Endothelial cell of umbilical vein (primary cell): ENCODE measurements at regions not wholly inside any gene's neighbourhood (a gene's known extent, or its start where the extent isn't known, plus 50 kb on each side); places are given as distances from the start of the nearest gene placed in this dataset.

Experiments used
- BruUV-seq: library from RNA; stranded (reverse); fragments of 400-500 nt; replicated peaks from 2 replicates; lab custom pipeline; 2021; lab: Mats Ljungman, UMichigan
- CTCF ChIA-PET: fragments of 300-600, 350-600 bp; sonication (Branson Sonifier 250); formaldehyde crosslinking; loops from one replicate; lab custom pipeline; 2021; ENCODE audit warnings: antibody characterized with exemption, inconsistent platforms; lab: Charles Lee
- POLR2A ChIA-PET: fragments of 300-600, 350-600 bp; sonication (Branson Sonifier 250); formaldehyde crosslinking; loops from one replicate; lab custom pipeline; 2021; ENCODE audit warnings: antibody characterized with exemption, inconsistent platforms; lab: Charles Lee
- DNase-seq: peaks from one replicate; pipeline ENCODE4 v3.0.0-alpha.2; 2011; ENCODE audit warnings: low read depth, low spot score
- FAIRE-seq: peaks from 2 replicates; lab custom pipeline; 2011; peaks lifted over from hg19 to GRCh38; lab: Jason Lieb, UNC
- H2AFZ ChIP-seq: 2 replicates; pipeline ENCODE4 v1.6.0; 2012; ENCODE audit warnings: low read depth, low read length, control low read depth, inconsistent platforms
- H3K27ac ChIP-seq: 2 replicates; pipeline ENCODE4 v1.5.1; 2011; ENCODE audit warnings: low read depth, mild to moderate bottlenecking, control low read depth, low read length, moderate library complexity; ENCODE audit not compliant: insufficient read depth
- H3K27me3 ChIP-seq, 2 experiments: 2 replicates each; pipeline versions ENCODE4 v1.6.0 to v1.6.1; 2011; ENCODE audit warnings: low read length in 2 of 2, mixed read lengths in 1 of 2; ENCODE audit not compliant: control insufficient read depth in 2 of 2, insufficient read depth in 2 of 2
- H3K36me3 ChIP-seq, 2 experiments: 2 replicates in 1 of 2; 3 replicates in 1 of 2; pipeline ENCODE4 v1.5.1; 2011; ENCODE audit warnings: low read length in 2 of 2, mild to moderate bottlenecking in 1 of 2, moderate library complexity in 1 of 2; ENCODE audit not compliant: control insufficient read depth in 2 of 2, insufficient read depth in 2 of 2; ENCODE audit errors: extremely low read depth in 1 of 2
- H3K4me1 ChIP-seq: 3 replicates; pipeline ENCODE4 v1.5.1; 2011; ENCODE audit warnings: mild to moderate bottlenecking, low read length; ENCODE audit not compliant: control insufficient read depth, insufficient read depth; ENCODE audit errors: extremely low read depth
- H3K4me2 ChIP-seq: 2 replicates; pipeline ENCODE4 v1.6.1; 2011; ENCODE audit warnings: low read length, control low read depth, mixed read lengths; ENCODE audit not compliant: insufficient read depth
- H3K4me3 ChIP-seq, 3 experiments: fragments of 200-600 bp in 1 of 3; sonication (generic), shearing (Covaris generic) in 1 of 3; replicated peaks in 1 of 3; 2 replicates each; pipeline ENCODE4 v1.5.1; 2011 to 2016; ENCODE audit warnings: control low read depth in 3 of 3, low read length in 3 of 3, mild to moderate bottlenecking in 2 of 3, inconsistent platforms in 1 of 3, low read depth in 1 of 3, moderate library complexity in 1 of 3; ENCODE audit not compliant: insufficient read depth in 1 of 3
- H3K79me2 ChIP-seq: 2 replicates; pipeline ENCODE4 v1.6.0; 2012; ENCODE audit warnings: low read length, inconsistent platforms; ENCODE audit not compliant: control insufficient read depth, insufficient read depth
- H3K9ac ChIP-seq: replicated peaks from 2 replicates; pipeline ENCODE3; 2011; ENCODE audit warnings: low read length, control low read depth; ENCODE audit not compliant: insufficient read depth; ENCODE audit errors: extremely low read depth
- H3K9me1 ChIP-seq: replicated peaks from 3 replicates; pipeline ENCODE4 v1.6.0; 2011; ENCODE audit warnings: mild to moderate bottlenecking, low read length; ENCODE audit not compliant: control insufficient read depth, insufficient read depth; ENCODE audit errors: extremely low read depth
- H3K9me3 ChIP-seq: replicated peaks from 2 replicates; pipeline ENCODE4 v1.5.1; 2012; ENCODE audit warnings: low read length, inconsistent platforms; ENCODE audit not compliant: control insufficient read depth, insufficient read depth
- H4K20me1 ChIP-seq: replicated peaks from 2 replicates; pipeline ENCODE3; 2011; ENCODE audit warnings: mild to moderate bottlenecking, low read length; ENCODE audit not compliant: control insufficient read depth, insufficient read depth; ENCODE audit errors: extremely low read depth
- EZH2 ChIP-seq: IDR thresholded peaks from 2 replicates; pipeline ENCODE4 v1.6.1; 2012; ENCODE audit warnings: borderline replicate concordance, low read depth, mild to moderate bottlenecking, moderate library complexity, low read length, inconsistent platforms; ENCODE audit not compliant: severe bottlenecking
- FOS ChIP-seq: IDR thresholded peaks from 2 replicates; pipeline ENCODE4 v1.6.1; 2011; ENCODE audit warnings: mild to moderate bottlenecking, low read length, moderate library complexity, borderline replicate concordance; ENCODE audit not compliant: insufficient read depth
- GATA2 ChIP-seq: IDR thresholded peaks from 2 replicates; pipeline ENCODE4 v1.7.0; 2011; ENCODE audit warnings: low read depth, mild to moderate bottlenecking, moderate library complexity, mixed read lengths, low read length; ENCODE audit not compliant: insufficient read length, insufficient read depth
- JUN ChIP-seq: IDR thresholded peaks from 2 replicates; pipeline ENCODE4 v1.6.1; 2011; ENCODE audit warnings: borderline replicate concordance, low read depth; ENCODE audit not compliant: insufficient read length, insufficient read depth
- MYC ChIP-seq: IDR thresholded peaks from one replicate; pipeline ENCODE4 v1.6.1; 2011; ENCODE audit warnings: mild to moderate bottlenecking, low read depth, low read length
- POLR2A ChIP-seq: IDR thresholded peaks from 2 replicates; pipeline ENCODE4 v1.6.1; 2012; ENCODE audit warnings: low read depth, mild to moderate bottlenecking, control low read depth, low read length
- POLR2AphosphoS5 ChIP-seq: IDR thresholded peaks from 2 replicates; pipeline ENCODE4 v1.6.1; 2012; ENCODE audit warnings: low read depth, mild to moderate bottlenecking, control low read depth, low read length, moderate library complexity; ENCODE audit not compliant: insufficient read depth
- dilution Hi-C: fragments of 300-500 bp; cut with MboI; formaldehyde crosslinking; loops from one replicate; pipeline ENCODE4 v1.15.0; 2019; ENCODE audit warnings: low sequenced_read_pairs; ENCODE audit not compliant: extremely low pct_ligation_motif_present
- intact Hi-C: fragments of 100-400 bp; cut with micrococcal nuclease; formaldehyde crosslinking; loops from one replicate; pipeline ENCODE4 v1.10.0; 2022
- TF ChIP-seq, protein P1 (sequence below), 2 donors: IDR thresholded peaks; 1 replicate in 1 of 2; 2 replicates in 1 of 2; pipeline ENCODE4 v1.5.1; 2011; ENCODE audit warnings: low read length in 2 of 2, mild to moderate bottlenecking in 2 of 2, moderate library complexity in 2 of 2, control low read depth in 1 of 2, inconsistent platforms in 1 of 2, low read depth in 1 of 2; ENCODE audit not compliant: insufficient read depth in 1 of 2; ENCODE audit errors: extremely low read depth in 1 of 2
- TF ChIP-seq, protein P2 (sequence below): IDR thresholded peaks from 2 replicates; pipeline ENCODE4 v1.6.1; 2011; ENCODE audit not compliant: insufficient read depth, insufficient read length

GRCh38 chr5:18181575-18181974 is 547.3 kb downstream of the TAF11L14 start:
- H3K4me1 ChIP-seq, result no peaks in the 10 kb centered on the region
- H4K20me1 ChIP-seq, result no peaks in the 10 kb centered on the region
- no peak for TF ChIP-seq GATA2
- no peak for TF ChIP-seq FOS
- no peak for TF ChIP-seq POLR2AphosphoS5
- no peak for TF ChIP-seq EZH2
- TF ChIP-seq, protein P1, sequence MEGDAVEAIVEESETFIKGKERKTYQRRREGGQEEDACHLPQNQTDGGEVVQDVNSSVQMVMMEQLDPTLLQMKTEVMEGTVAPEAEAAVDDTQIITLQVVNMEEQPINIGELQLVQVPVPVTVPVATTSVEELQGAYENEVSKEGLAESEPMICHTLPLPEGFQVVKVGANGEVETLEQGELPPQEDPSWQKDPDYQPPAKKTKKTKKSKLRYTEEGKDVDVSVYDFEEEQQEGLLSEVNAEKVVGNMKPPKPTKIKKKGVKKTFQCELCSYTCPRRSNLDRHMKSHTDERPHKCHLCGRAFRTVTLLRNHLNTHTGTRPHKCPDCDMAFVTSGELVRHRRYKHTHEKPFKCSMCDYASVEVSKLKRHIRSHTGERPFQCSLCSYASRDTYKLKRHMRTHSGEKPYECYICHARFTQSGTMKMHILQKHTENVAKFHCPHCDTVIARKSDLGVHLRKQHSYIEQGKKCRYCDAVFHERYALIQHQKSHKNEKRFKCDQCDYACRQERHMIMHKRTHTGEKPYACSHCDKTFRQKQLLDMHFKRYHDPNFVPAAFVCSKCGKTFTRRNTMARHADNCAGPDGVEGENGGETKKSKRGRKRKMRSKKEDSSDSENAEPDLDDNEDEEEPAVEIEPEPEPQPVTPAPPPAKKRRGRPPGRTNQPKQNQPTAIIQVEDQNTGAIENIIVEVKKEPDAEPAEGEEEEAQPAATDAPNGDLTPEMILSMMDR (IDR thresholded peaks at IDR 0.05; ENCODE audit: extremely low read depth in 1 of 2, insufficient read depth in 1 of 2, low read depth in 1 of 2, low read length in 2 of 2), result no peak
- TF ChIP-seq POLR2A, result no peak
- H3K4me3 ChIP-seq, result no peak overlapping the region
- POLR2A ChIA-PET, result no interaction called here
- no peaks in the 10 kb centered on the region for H3K27me3 ChIP-seq
- CTCF ChIA-PET, result no interaction called here
- FAIRE-seq, result no peak
- no peak overlapping the region for H3K9ac ChIP-seq
- intact Hi-C loops, result no loop called here
- H3K9me1 ChIP-seq, result no peaks in the 10 kb centered on the region
- no peak overlapping the region for H3K27ac ChIP-seq
- DNase-seq, result no peak
- H3K4me2 ChIP-seq, result no peak overlapping the region
- no peaks in the 10 kb centered on the region for H3K79me2 ChIP-seq
- H3K36me3 ChIP-seq, result no peaks in the 10 kb centered on the region
- dilution Hi-C loops, result no loop called here
- BruUV-seq, result no TSS peak
- no peak overlapping the region for H2AFZ ChIP-seq
- H3K9me3 ChIP-seq, result no peaks in the 10 kb centered on the region

GRCh38 chr5:18195910-18196309 is 561.6 kb downstream of the TAF11L14 start:
- BruUV-seq, result no TSS peak

More at GRCh38 chr5:18195910-18196309, 561.6 kb downstream of the TAF11L14 start:
- Histone ChIP-seq H2AFZ (no peak overlapping the region), H3K4me2 (no peak overlapping the region), H4K20me1 (no peaks in the 10 kb centered on the region), H3K27ac (no peak overlapping the region), H3K9me3 (no peaks in the 10 kb centered on the region), H3K4me1 (no peaks in the 10 kb centered on the region), H3K9ac (no peak overlapping the region), H3K36me3 (no peaks in the 10 kb centered on the region), H3K9me1 (no peaks in the 10 kb centered on the region), H3K4me3 (no peak overlapping the region), H3K27me3 (no peaks in the 10 kb centered on the region), H3K79me2 (no peaks in the 10 kb centered on the region)
- dilution Hi-C loops, result no loop called here
- intact Hi-C loops, result no loop called here
- DNase-seq, result no peak
- ChIA-PET CTCF (no interaction called here), POLR2A (no interaction called here)
- FAIRE-seq, result no peak
- TF ChIP-seq, protein P2, sequence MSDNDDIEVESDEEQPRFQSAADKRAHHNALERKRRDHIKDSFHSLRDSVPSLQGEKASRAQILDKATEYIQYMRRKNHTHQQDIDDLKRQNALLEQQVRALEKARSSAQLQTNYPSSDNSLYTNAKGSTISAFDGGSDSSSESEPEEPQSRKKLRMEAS, result no peak
- no peak for TF ChIP-seq FOS
- TF ChIP-seq POLR2AphosphoS5, result no peak
- TF ChIP-seq JUN, result no peak
- TF ChIP-seq EZH2, result no peak
- TF ChIP-seq POLR2A, result no peak
- no peak for TF ChIP-seq MYC
- TF ChIP-seq, protein P1 (IDR thresholded peaks at IDR 0.05; ENCODE audit: extremely low read depth in 1 of 2, insufficient read depth in 1 of 2, low read depth in 1 of 2, low read length in 2 of 2), result no peak
- TF ChIP-seq GATA2, result no peak
